Heart left ventricle (tissue), 16 donors: ENCODE measurements at regions not wholly inside any gene's neighbourhood (a gene's known extent, or its start where the extent isn't known, plus 50 kb on each side); places are given as distances from the start of the nearest gene placed in this dataset.

ENCODE experiments used
- ATAC-seq, 4 donors: fragments of 200-7000 bp; cut with Tn5 transposase; one replicate each; pipeline ENCODE4 v1.9.1; 2020 to 2022; ENCODE audit warnings: moderate library complexity in 4 of 4, mild to moderate bottlenecking in 3 of 4, moderate number of reproducible peaks in 1 of 4
- DNase-seq, 5 donors: peaks; one replicate each; pipeline ENCODE4 v3.0.0-alpha.2; 2020
- H3K27ac ChIP-seq, 12 donors: fragments of 200-600 bp; sonication (generic) in 4 of 12; one replicate each; pipeline versions ENCODE4 v1.5.0 to v1.8.0; 2016 to 2022; ENCODE audit warnings: mild to moderate bottlenecking in 2 of 12
- H3K27me3 ChIP-seq, 9 donors: fragments of 200-600 bp; sonication (generic) in 2 of 9; one replicate each; pipeline versions ENCODE4 v1.5.1 to v1.8.0; 2016 to 2022; ENCODE audit warnings: mild to moderate bottlenecking in 3 of 9
- H3K36me3 ChIP-seq, 9 donors: fragments of 200-600 bp; sonication (generic) in 2 of 9; one replicate each; pipeline versions ENCODE4 v1.5.0 to v1.8.0; 2018 to 2022; ENCODE audit warnings: mild to moderate bottlenecking in 2 of 9
- H3K4me1 ChIP-seq, 12 donors: fragments of 200-600 bp; sonication (generic) in 4 of 12; one replicate each; pipeline versions ENCODE4 v1.5.0 to v1.8.0; 2016 to 2022; ENCODE audit warnings: mild to moderate bottlenecking in 3 of 12
- H3K4me3 ChIP-seq, 12 donors: fragments of 200-600 bp; sonication (generic) in 4 of 12; one replicate each; pipeline versions ENCODE4 v1.5.0 to v1.8.0; 2017 to 2022; ENCODE audit warnings: mild to moderate bottlenecking in 9 of 12, moderate library complexity in 4 of 12
- H3K9me3 ChIP-seq, 12 donors: fragments of 200-600 bp; sonication (generic) in 4 of 12; one replicate each; pipeline versions ENCODE4 v1.5.0 to v1.8.0; 2016 to 2022; ENCODE audit warnings: mild to moderate bottlenecking in 1 of 12
- POLR2A ChIP-seq, 2 donors: fragments of 450-650 bp; IDR thresholded peaks; one replicate each; pipeline ENCODE4 v1.6.1; 2017; ENCODE audit warnings: antibody characterized with exemption in 2 of 2, mild to moderate bottlenecking in 2 of 2, moderate library complexity in 2 of 2
- WGBS, 4 donors: extraction: QIAGEN DNeasy Blood & Tissue Kit in 2 of 4; methylation state at CpG; one replicate each; pipeline versions ENCODE4 v1.1.5 to v1.1.7; 2013 to 2018; 5-methylcytosine and 5-hydroxymethylcytosine counted together
- intact Hi-C, 10 donors: fragments of 100-400 bp; cut with DNase I; formaldehyde crosslinking; loops; one replicate each; pipeline versions ENCODE4 v1.11.1 to v1.14.2; 2022
- TF ChIP-seq, protein P1 (sequence below), 12 donors: fragments of 200-600 bp; sonication (generic) in 4 of 12; IDR thresholded peaks; one replicate each; pipeline versions ENCODE4 v1.5.0 to v1.8.0; 2018 to 2022; ENCODE audit warnings: antibody characterized with exemption in 12 of 12, mild to moderate bottlenecking in 5 of 12
- donor health status: ischemic (EF 13 %, LVEDD 7.1; RV severe dilation, severe dysfunction).
- donor health status: healthy with polysubstance abuse.
- donor health status: DM: no; HTN: yes; CAD: no.
- donor health status: DM: no; HTN: no; CAD: no.
- donor health status: ischemic (EF 25% LVEDD 6.9; RV normal size, moderate dysfunction).
- donor health status: ischemic (EF 25% LVEDD 5.7; RV mildly dilated, moderate dysfunction).
- donor health status: healthy.
- donor health status: DM: yes; HTN: yes; CAD: no.
- donor health status: ischemic (EF 35%, LVEDD 5.7; RV mildly dilated, moderate dysfunction).
- donor health status: nonischemic (EF 11% LVEDD 7.7; RV severe dilation, severe dysfunction).
- donor health status: DM: yes; HTN: yes; CAD: no.
- donor health status: PGD.
- donor health status: ischemic (EF 29% LVEDD 5.4; RV normal size, mild dysfunction).
- donor health status: nonischemic (EF 23%, LVEDD 6.1; RV moderate dilation, normal function).

DNA sequence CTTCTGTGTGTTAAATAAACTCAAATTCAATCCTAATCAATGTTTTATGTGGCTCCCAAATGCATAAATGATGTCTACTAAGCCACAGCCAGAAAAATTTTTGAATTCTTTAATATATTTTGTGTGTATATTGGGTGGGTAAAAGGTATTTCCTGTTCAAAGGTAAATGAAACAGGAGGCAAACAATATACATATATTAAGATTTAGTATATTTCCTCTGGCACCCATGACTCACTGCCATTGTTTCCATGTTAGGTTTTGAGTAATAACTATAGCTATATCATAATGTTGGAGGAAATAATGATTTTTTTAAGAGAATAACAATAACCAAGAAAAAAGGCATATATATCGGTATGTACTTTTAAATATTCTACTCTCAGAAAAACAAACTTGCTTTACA is 1071.9 kb upstream of the CDH10 start:
- DNase-seq (no peak), ATAC-seq (no peak)
- Histone ChIP-seq H3K36me3 (no peaks in the 10 kb centered on the region), H3K27ac (no peak overlapping the region), H3K27me3 (no peaks in the 10 kb centered on the region), H3K9me3 (peaks cover 0 to 4% (median 0%) of the 10 kb centered on the region in 12 donors), H3K4me3 (no peak overlapping the region), H3K4me1 (no peaks in the 10 kb centered on the region)
- intact Hi-C loops = no loop called here
- no peak for TF ChIP-seq POLR2A (IDR thresholded peaks at IDR 0.05)
- TF ChIP-seq, protein P1, sequence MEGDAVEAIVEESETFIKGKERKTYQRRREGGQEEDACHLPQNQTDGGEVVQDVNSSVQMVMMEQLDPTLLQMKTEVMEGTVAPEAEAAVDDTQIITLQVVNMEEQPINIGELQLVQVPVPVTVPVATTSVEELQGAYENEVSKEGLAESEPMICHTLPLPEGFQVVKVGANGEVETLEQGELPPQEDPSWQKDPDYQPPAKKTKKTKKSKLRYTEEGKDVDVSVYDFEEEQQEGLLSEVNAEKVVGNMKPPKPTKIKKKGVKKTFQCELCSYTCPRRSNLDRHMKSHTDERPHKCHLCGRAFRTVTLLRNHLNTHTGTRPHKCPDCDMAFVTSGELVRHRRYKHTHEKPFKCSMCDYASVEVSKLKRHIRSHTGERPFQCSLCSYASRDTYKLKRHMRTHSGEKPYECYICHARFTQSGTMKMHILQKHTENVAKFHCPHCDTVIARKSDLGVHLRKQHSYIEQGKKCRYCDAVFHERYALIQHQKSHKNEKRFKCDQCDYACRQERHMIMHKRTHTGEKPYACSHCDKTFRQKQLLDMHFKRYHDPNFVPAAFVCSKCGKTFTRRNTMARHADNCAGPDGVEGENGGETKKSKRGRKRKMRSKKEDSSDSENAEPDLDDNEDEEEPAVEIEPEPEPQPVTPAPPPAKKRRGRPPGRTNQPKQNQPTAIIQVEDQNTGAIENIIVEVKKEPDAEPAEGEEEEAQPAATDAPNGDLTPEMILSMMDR (IDR thresholded peaks at IDR 0.05) = no peak
- 75 to 95% (median 89%) methylated on average over 1 of the region's 1 CpG for WGBS, 4 donors

DNA sequence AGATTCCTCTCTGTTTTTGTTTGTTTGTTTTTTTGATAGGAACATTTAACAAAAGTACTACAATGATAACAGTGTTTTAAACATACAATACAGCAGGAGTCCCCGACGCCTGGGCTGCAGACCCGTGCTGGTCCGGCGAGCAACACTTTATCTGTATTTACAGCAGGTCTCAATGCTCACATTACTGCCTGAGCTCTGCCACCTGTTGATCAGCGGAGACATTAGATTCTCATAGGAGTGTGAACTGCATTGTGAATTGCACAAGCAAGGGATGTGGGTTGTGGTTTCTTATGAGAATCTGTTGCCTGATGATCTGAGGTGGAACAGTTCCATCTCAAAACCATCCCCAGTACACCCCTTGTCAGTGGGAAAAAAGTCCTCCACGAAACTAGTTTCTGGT is 1068.5 kb upstream of the CDH10 start:
- no peak for DNase-seq
- no peak overlapping the region for H3K27ac ChIP-seq
- WGBS, 4 donors = 8 to 20% (median 15%) methylated on average over 7 of the region's 7 CpGs

DNA sequence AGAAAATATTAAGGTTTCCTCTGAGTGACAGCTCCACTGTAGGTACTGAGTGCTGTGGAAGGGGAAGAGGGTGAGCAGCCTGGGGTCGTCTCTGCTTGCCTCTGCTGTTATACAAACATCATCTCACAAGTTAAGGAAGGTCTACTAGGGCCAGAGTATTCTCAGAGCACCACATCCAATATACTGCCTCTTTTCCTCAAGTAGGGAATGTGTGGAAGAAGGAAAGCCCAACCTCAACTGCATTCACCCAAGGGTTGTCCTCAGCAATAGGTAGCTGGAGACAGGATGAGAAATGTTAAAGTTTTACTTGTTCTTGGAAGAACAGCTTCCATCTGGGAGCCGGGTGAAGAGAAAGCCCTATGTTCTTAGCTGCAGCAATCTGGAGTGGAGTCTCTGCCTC is 1062.3 kb upstream of the CDH10 start:
- Histone ChIP-seq H3K27me3 (no peaks in the 10 kb centered on the region), H3K4me1 (no peaks in the 10 kb centered on the region), H3K4me3 (no peak overlapping the region), H3K9me3 (peaks cover 0 to 13% (median 4%) of the 10 kb centered on the region in 12 donors), H3K36me3 (no peaks in the 10 kb centered on the region), H3K27ac (no peak overlapping the region)
- ATAC-seq = no peak
- DNase-seq = no peak
- intact Hi-C loops = no loop called here
- 39 to 49% (median 46%) methylated on average over 2 of the region's 2 CpGs for WGBS, 4 donors
- TF ChIP-seq, protein P1 (IDR thresholded peaks at IDR 0.05) = no peak
- no peak for TF ChIP-seq POLR2A (IDR thresholded peaks at IDR 0.05)

More for the DNA sequence above, 1068.5 kb upstream of the CDH10 start:
- no peaks in the 10 kb centered on the region for H3K36me3 ChIP-seq
- H3K4me3 ChIP-seq = no peak overlapping the region
- no peak for TF ChIP-seq POLR2A (IDR thresholded peaks at IDR 0.05)
- TF ChIP-seq, protein P1 (IDR thresholded peaks at IDR 0.05) = no peak
- peaks cover 0 to 8% (median 0%) of the 10 kb centered on the region in 12 donors for H3K9me3 ChIP-seq
- H3K27me3 ChIP-seq = no peaks in the 10 kb centered on the region
- intact Hi-C loops = no loop called here
- H3K4me1 ChIP-seq = no peaks in the 10 kb centered on the region
- no peak for ATAC-seq

DNA sequence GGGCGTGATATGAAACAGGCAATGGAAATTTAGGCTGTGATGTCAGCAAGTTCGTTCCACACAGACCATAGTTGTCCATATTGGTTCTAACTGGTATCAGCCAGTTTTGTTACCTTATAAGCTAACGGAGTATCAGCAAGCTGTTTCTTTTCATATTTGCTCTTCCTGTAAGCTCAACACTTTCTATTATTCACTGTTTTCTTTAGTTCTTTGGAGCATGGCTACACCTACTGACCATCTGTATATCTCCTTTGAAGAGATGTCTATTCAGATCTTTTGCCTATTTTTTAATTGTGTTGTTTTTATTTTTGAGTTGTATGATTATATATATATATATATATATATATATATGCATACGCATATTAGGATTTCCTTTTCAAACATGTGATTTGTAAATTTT is 1057.2 kb upstream of the CDH10 start:
- Histone ChIP-seq H3K9me3 (peaks cover 0 to 12% (median 4%) of the 10 kb centered on the region in 12 donors), H3K4me3 (no peak overlapping the region), H3K36me3 (no peaks in the 10 kb centered on the region), H3K27me3 (no peaks in the 10 kb centered on the region), H3K4me1 (no peaks in the 10 kb centered on the region), H3K27ac (no peak overlapping the region)
- TF ChIP-seq, protein P1 (IDR thresholded peaks at IDR 0.05) = no peak
- no peak for TF ChIP-seq POLR2A (IDR thresholded peaks at IDR 0.05)
- ATAC-seq (no peak), DNase-seq (no peak)
- 69 to 76% (median 73%) methylated on average over 4 of the region's 4 CpGs for WGBS, 4 donors
- intact Hi-C loops = no loop called here
